Tibial nerve (tissue), 3 donors: ENCODE measurements at regions not wholly inside any gene's neighbourhood (a gene's known extent, or its start where the extent isn't known, plus 50 kb on each side); places are given as distances from the start of the nearest gene placed in this dataset.

Source experiments
- CTCF ChIP-seq, 5 experiments: fragments of 200-600 bp in 3 of 5; fragments of 450-650 bp in 2 of 5; sonication (generic) in 3 of 5; IDR thresholded peaks; one replicate each; pipeline ENCODE4 v1.5.1; 2016 to 2019; ENCODE audit warnings: antibody characterized with exemption in 5 of 5, mild to moderate bottlenecking in 3 of 5, moderate library complexity in 2 of 5
- POLR2A ChIP-seq, 2 donors: fragments of 450-650 bp; IDR thresholded peaks; one replicate each; pipeline ENCODE4 v1.6.1; 2017; ENCODE audit warnings: antibody characterized with exemption in 2 of 2, mild to moderate bottlenecking in 2 of 2, moderate library complexity in 2 of 2

- TF ChIP-seq CTCF (IDR thresholded peaks at IDR 0.05): no peak
- TF ChIP-seq POLR2A (IDR thresholded peaks at IDR 0.05): no peak
Observed at GRCh38 chr2:217563565-217563964, 439.2 kb downstream of the TNS1 start.
